Embryonic facial prominence (tissue), 1 donor: ENCODE measurements at regions not wholly inside any gene's neighbourhood (a gene's known extent, or its start where the extent isn't known, plus 50 kb on each side); places are given as distances from the start of the nearest gene placed in this dataset.
"Not testable (repeated sequence)": the region's sequence is repeated elsewhere in the genome, so short reads cannot be mapped to it uniquely, and the experiment has no call there.

ENCODE experiments used
- DNase-seq: peaks from one replicate; pipeline ENCODE4 v3.0.0-alpha.2; 2016; ENCODE audit errors: extremely low spot score

GRCh38 chr3:27661797-27662196 is 60.3 kb downstream of the EOMES start:
- no peak for DNase-seq

GRCh38 chr3:27659279-27660021 is 62.7 kb downstream of the EOMES start:
- DNase-seq: no peak

GRCh38 chr3:27658741-27659140 is 63.4 kb downstream of the EOMES start:
- no peak for DNase-seq

- no peak for DNase-seq
Observed at GRCh38 chr3:27657871-27658270, 64.3 kb downstream of the EOMES start.

GRCh38 chr3:27657404-27657803 is 64.7 kb downstream of the EOMES start:
- no peak for DNase-seq

GRCh38 chr3:27656790-27657189 is 65.3 kb downstream of the EOMES start:
- no peak for DNase-seq

GRCh38 chr3:27655547-27655946 is 66.6 kb downstream of the EOMES start:
- no peak for DNase-seq

- DNase-seq: no peak
Observed at GRCh38 chr3:27653803-27654558, 68.1 kb downstream of the EOMES start.

GRCh38 chr3:27649277-27649676 is 72.8 kb downstream of the EOMES start:
- DNase-seq: no peak

- no peak for DNase-seq
Observed at GRCh38 chr3:27646896-27647295, 75.2 kb downstream of the EOMES start.

- DNase-seq: no peak
Observed at GRCh38 chr3:27644941-27645340, 77.2 kb downstream of the EOMES start.

GRCh38 chr3:27643355-27643754 is 78.8 kb downstream of the EOMES start:
- DNase-seq: no peak

- no peak for DNase-seq
Observed at GRCh38 chr3:27642796-27643195, 79.3 kb downstream of the EOMES start.

- no peak for DNase-seq
Observed at GRCh38 chr3:27641888-27642601, 80.1 kb downstream of the EOMES start.

GRCh38 chr3:27641271-27641800 is 80.8 kb downstream of the EOMES start:
- DNase-seq: no peak

GRCh38 chr3:27639271-27639670 is 82.9 kb downstream of the EOMES start:
- DNase-seq: no peak

- no peak for DNase-seq
Observed at GRCh38 chr3:27638594-27638993, 83.5 kb downstream of the EOMES start.

GRCh38 chr3:27637346-27637995 is 84.7 kb downstream of the EOMES start:
- no peak for DNase-seq

GRCh38 chr3:27635006-27635405 is 87.1 kb downstream of the EOMES start:
- not testable (repeated sequence) for DNase-seq

- no peak for DNase-seq
Observed at GRCh38 chr3:27633224-27633545, 88.9 kb downstream of the EOMES start.

- DNase-seq: no peak
Observed at GRCh38 chr3:27632431-27633223, 89.5 kb downstream of the EOMES start.
